K562 (cell line): ENCODE measurements at regions not wholly inside any gene's neighbourhood (a gene's known extent, or its start where the extent isn't known, plus 50 kb on each side); places are given as distances from the start of the nearest gene placed in this dataset.

Experiments used
- CLOCK ChIP-seq: fragments of 250-450 bp; sonication (Bioruptor Pico); IDR thresholded peaks from 2 replicates; pipeline ENCODE4 v1.4.0; 2020; ENCODE audit warnings: mild to moderate bottlenecking, moderate library complexity, borderline replicate concordance
- EGR1 ChIP-seq: fragments of 450-650 bp; conservative IDR thresholded peaks from 2 replicates; pipeline ENCODE4 v1.6.1; 2017; ENCODE audit warnings: mild to moderate bottlenecking
- GATAD2A ChIP-seq: fragments of 450-650 bp; IDR thresholded peaks from 2 replicates; pipeline ENCODE4 v1.6.1; 2017
- NCOA6 ChIP-seq: fragments of 450-650 bp; IDR thresholded peaks from 2 replicates; pipeline ENCODE4 v1.6.1; 2017; ENCODE audit warnings: mild to moderate bottlenecking
- PHB2 ChIP-seq: fragments of 450-650 bp; IDR thresholded peaks from 2 replicates; pipeline ENCODE4 v1.6.1; 2017; ENCODE audit warnings: low read depth
- RBM22 ChIP-seq: fragments of 200-400 bp; formaldehyde crosslinking; IDR thresholded peaks from 2 replicates; pipeline ENCODE4 v1.6.1; 2018; ENCODE audit warnings: low read length, low read depth; ENCODE audit not compliant: poor library complexity, severe bottlenecking
- SETDB1 ChIP-seq: IDR thresholded peaks from one replicate; pipeline ENCODE4 v1.6.1; 2012; ENCODE audit warnings: low read length, control low read depth, inconsistent platforms
- YY1 ChIP-seq, 3 experiments: IDR thresholded peaks; 2 replicates each; pipeline ENCODE4 v1.6.1; 2011; ENCODE audit warnings: low read length in 2 of 3, mild to moderate bottlenecking in 2 of 3, moderate library complexity in 2 of 3, borderline replicate concordance in 1 of 3, control low read depth in 1 of 3, low read depth in 1 of 3; ENCODE audit not compliant: insufficient read depth in 3 of 3, insufficient replicate concordance in 2 of 3, control insufficient read depth in 1 of 3, insufficient read length in 1 of 3; ENCODE audit errors: extremely low read depth in 1 of 3
- ZBTB8A ChIP-seq: fragments of 450-650 bp; IDR thresholded peaks from 2 replicates; pipeline ENCODE4 v1.6.1; 2018; ENCODE audit warnings: mild to moderate bottlenecking, moderate library complexity; ENCODE audit not compliant: partially characterized antibody
- ZNF318 ChIP-seq, 2 experiments: fragments of 450-650 bp; IDR thresholded peaks; 2 replicates each; pipeline ENCODE4 v1.6.1; 2016; ENCODE audit warnings: mild to moderate bottlenecking in 2 of 2, borderline replicate concordance in 1 of 2, low read depth in 1 of 2, moderate library complexity in 1 of 2
- ZNF644 ChIP-seq: fragments of 200-800 bp; sonication (Bioruptor generic); IDR thresholded peaks from 2 replicates; pipeline ENCODE4 v1.6.1; 2016; ENCODE audit warnings: low read depth, missing genetic modification characterization, missing compliant biosample characterization
- ZSCAN29 ChIP-seq: fragments of 450-650 bp; IDR thresholded peaks from 2 replicates; pipeline ENCODE4 v1.6.1; 2017
- TF ChIP-seq, protein P1 (sequence below), 2 experiments: fragments of 450-650 bp; conservative IDR thresholded peaks; 2 replicates each; pipeline ENCODE4 v1.6.1; 2017; ENCODE audit warnings: mild to moderate bottlenecking in 2 of 2, moderate library complexity in 2 of 2

DNA sequence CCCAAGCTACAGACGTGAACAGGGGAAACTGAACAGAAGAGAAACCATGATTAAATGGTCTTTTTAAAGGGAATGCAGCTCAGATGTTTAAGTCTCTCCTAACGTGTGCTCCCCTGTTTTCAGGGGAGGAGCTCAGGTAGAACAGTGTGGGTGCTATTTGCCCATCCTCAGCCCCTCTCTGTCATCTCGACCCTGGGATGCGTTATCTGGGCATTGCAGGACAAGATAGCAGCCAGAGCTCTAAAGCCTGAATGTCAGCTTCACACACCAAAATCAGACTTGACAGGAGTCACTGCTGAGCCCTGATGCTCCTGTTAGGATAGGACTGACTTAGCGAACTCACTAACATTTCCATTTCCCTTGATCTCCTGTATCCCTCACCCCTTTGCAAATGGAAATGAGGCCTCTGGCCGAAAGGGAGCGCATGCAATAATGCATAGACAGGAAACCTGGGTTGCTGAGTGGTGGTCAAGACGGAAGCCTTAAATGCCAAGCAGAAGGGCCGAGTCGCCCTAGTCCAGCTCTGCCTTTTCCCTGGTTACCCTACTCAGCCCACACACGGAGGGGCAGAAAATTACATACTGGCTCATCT, 234.9 kb upstream of the TPM1 start (continued):
- TF ChIP-seq ZNF318 (IDR thresholded peaks at IDR 0.05; ENCODE audit: borderline replicate concordance in 1 of 2, low read depth in 1 of 2) (no peak), PHB2 (no peak), CLOCK (no peak), ZBTB8A (no peak), ZSCAN29 (no peak), RBM22 (no peak), NCOA6 (no peak), ZNF644 (no peak), YY1 (IDR thresholded peaks at IDR 0.05; ENCODE audit: borderline replicate concordance in 1 of 3, control insufficient read depth in 1 of 3, extremely low read depth in 1 of 3, insufficient read depth in 3 of 3, insufficient read length in 1 of 3, insufficient replicate concordance in 2 of 3, low read depth in 1 of 3, low read length in 2 of 3) (no peak), EGR1 (no peak), SETDB1 (no peak), GATAD2A (no peak)
- TF ChIP-seq, protein P1, sequence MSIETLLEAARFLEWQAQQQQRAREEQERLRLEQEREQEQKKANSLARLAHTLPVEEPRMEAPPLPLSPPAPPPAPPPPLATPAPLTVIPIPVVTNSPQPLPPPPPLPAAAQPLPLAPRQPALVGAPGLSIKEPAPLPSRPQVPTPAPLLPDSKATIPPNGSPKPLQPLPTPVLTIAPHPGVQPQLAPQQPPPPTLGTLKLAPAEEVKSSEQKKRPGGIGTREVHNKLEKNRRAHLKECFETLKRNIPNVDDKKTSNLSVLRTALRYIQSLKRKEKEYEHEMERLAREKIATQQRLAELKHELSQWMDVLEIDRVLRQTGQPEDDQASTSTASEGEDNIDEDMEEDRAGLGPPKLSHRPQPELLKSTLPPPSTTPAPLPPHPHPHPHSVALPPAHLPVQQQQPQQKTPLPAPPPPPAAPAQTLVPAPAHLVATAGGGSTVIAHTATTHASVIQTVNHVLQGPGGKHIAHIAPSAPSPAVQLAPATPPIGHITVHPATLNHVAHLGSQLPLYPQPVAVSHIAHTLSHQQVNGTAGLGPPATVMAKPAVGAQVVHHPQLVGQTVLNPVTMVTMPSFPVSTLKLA (conservative IDR thresholded peaks at IDR 0.05) = no peak
- TF ChIP-seq, all 486 proteins: peak for 0
